ENCODE measurements at regions not wholly inside any gene's neighbourhood (a gene's known extent, or its start where the extent isn't known, plus 50 kb on each side); places are given as distances from the start of the nearest gene placed in this dataset.
A peak's percentile ranks its signal among the peaks of the same experiment; 100 is the strongest.
"Not testable (repeated sequence)": the region's sequence is repeated elsewhere in the genome, so short reads cannot be mapped to it uniquely, and the experiment has no call there.

- DNase-seq (ENCODE audit: low spot score), result no peak
These were observed 190.6 kb upstream of the SLC39A10 start for GRCh38 chr2:195466427-195466826.

GRCh38 chr2:195461010-195461409 is 196.0 kb upstream of the SLC39A10 start:
- DNase-seq (ENCODE audit: low spot score), result no peak

GRCh38 chr2:195458936-195459335 is 198.1 kb upstream of the SLC39A10 start:
- DNase-seq (ENCODE audit: low spot score), result no peak

- no peak for DNase-seq (ENCODE audit: low spot score)
These were observed 199.2 kb upstream of the SLC39A10 start for GRCh38 chr2:195457873-195458272.

- no peak for DNase-seq (ENCODE audit: low spot score)
These were observed 200.3 kb upstream of the SLC39A10 start for GRCh38 chr2:195456771-195457170.

GRCh38 chr2:195451160-195451559 is 205.9 kb upstream of the SLC39A10 start:
- no peak for DNase-seq (ENCODE audit: low spot score)

GRCh38 chr2:195450552-195451113 is 206.4 kb upstream of the SLC39A10 start:
- no peak for DNase-seq (ENCODE audit: low spot score)

GRCh38 chr2:195447323-195447975 is 209.6 kb upstream of the SLC39A10 start:
- DNase-seq (ENCODE audit: low spot score), result peak; percentile 23

GRCh38 chr2:195445639-195446038 is 211.4 kb upstream of the SLC39A10 start:
- no peak for DNase-seq (ENCODE audit: low spot score)

GRCh38 chr2:195443926-195444325 is 213.1 kb upstream of the SLC39A10 start:
- DNase-seq (ENCODE audit: low spot score), result no peak

- no peak for DNase-seq (ENCODE audit: low spot score)
These were observed 214.4 kb upstream of the SLC39A10 start for GRCh38 chr2:195442458-195443175.

GRCh38 chr2:195438692-195439091 is 218.3 kb upstream of the SLC39A10 start:
- DNase-seq (ENCODE audit: low spot score), result no peak

- no peak for DNase-seq (ENCODE audit: low spot score)
These were observed 219.5 kb upstream of the SLC39A10 start for GRCh38 chr2:195437521-195437920.

GRCh38 chr2:195434346-195434745 is 222.7 kb upstream of the SLC39A10 start:
- no peak for DNase-seq (ENCODE audit: low spot score)

GRCh38 chr2:195433729-195434128 is 223.3 kb upstream of the SLC39A10 start:
- not testable (repeated sequence) for DNase-seq (ENCODE audit: low spot score)

- no peak for DNase-seq (ENCODE audit: low spot score)
These were observed 228.4 kb upstream of the SLC39A10 start for GRCh38 chr2:195428673-195429072.

- DNase-seq (ENCODE audit: low spot score), result no peak
These were observed 231.7 kb upstream of the SLC39A10 start for GRCh38 chr2:195425328-195425727.

GRCh38 chr2:195419033-195419432 is 238.0 kb upstream of the SLC39A10 start:
- no peak for DNase-seq (ENCODE audit: low spot score)

- DNase-seq (ENCODE audit: low spot score), result no peak
These were observed 242.4 kb upstream of the SLC39A10 start for GRCh38 chr2:195414537-195415100.

- no peak for DNase-seq (ENCODE audit: low spot score)
These were observed 243.1 kb upstream of the SLC39A10 start for GRCh38 chr2:195413944-195414343.

GRCh38 chr2:195413422-195413821 is 243.6 kb upstream of the SLC39A10 start:
- no peak for DNase-seq (ENCODE audit: low spot score)

GRCh38 chr2:195411219-195411687 is 245.8 kb upstream of the SLC39A10 start:
- no peak for DNase-seq (ENCODE audit: low spot score)
